HepG2 (cell line): ENCODE measurements at regions not wholly inside any gene's neighbourhood (a gene's known extent, or its start where the extent isn't known, plus 50 kb on each side); places are given as distances from the start of the nearest gene placed in this dataset.

Source experiments
- ATAC-seq: fragments of 200-7000 bp; cut with Tn5 transposase; 3 replicates; pipeline ENCODE4 v1.9.1; 2020; ENCODE audit warnings: mild to moderate bottlenecking, moderate library complexity
- BruUV-seq: library from RNA; stranded (reverse); fragments of 400-500 nt; replicated peaks from 2 replicates; lab custom pipeline; 2021; lab: Mats Ljungman, UMichigan
- CTCF ChIA-PET: fragments of 300-600 bp; formaldehyde crosslinking; extraction: SDS; loops from one replicate; lab custom pipeline; 2021; ENCODE audit warnings: low total read pairs, inconsistent platforms, low intra/inter-chr PET ratio; lab: Yijun Ruan, JAX
- POLR2A ChIA-PET: fragments of 350-600 bp; sonication (Branson Sonifier 250); formaldehyde crosslinking; loops from one replicate; lab custom pipeline; 2020; ENCODE audit warnings: antibody characterized with exemption, inconsistent platforms; lab: Yijun Ruan, JAX
- DNase-seq: peaks from one replicate; pipeline ENCODE4 v3.0.0-alpha.2; 2015; ENCODE audit warnings: low spot score
- FAIRE-seq: peaks from 3 replicates; lab custom pipeline; 2011; peaks lifted over from hg19 to GRCh38; lab: Jason Lieb, UNC
- H2AFZ ChIP-seq: one replicate; pipeline ENCODE4 v1.6.1; 2011; ENCODE audit warnings: low read length, inconsistent platforms
- H3K27ac ChIP-seq: fragments of 300-600 bp; 3 replicates; pipeline ENCODE4 v1.8.0; 2011; ENCODE audit warnings: mixed run types, mild to moderate bottlenecking, mixed read lengths, low read length, inconsistent platforms; ENCODE audit not compliant: insufficient read depth; ENCODE audit errors: extremely low read length
- H3K27me3 ChIP-seq, 2 experiments: fragments of 200-600 bp in 1 of 2; 2 replicates in 1 of 2; 3 replicates in 1 of 2; pipeline versions ENCODE4 v1.6.0 to v1.8.0; 2011; ENCODE audit warnings: low read length in 2 of 2, mild to moderate bottlenecking in 2 of 2, moderate library complexity in 2 of 2, inconsistent platforms in 1 of 2; ENCODE audit not compliant: insufficient read depth in 2 of 2, control insufficient read depth in 1 of 2
- H3K36me3 ChIP-seq, 2 experiments: fragments of 200-600 bp in 1 of 2; replicated peaks in 1 of 2; 2 replicates in 1 of 2; 3 replicates in 1 of 2; pipeline versions ENCODE4 v1.5.1 to v1.8.0; 2011; ENCODE audit warnings: low read length in 2 of 2, inconsistent platforms in 1 of 2; ENCODE audit not compliant: insufficient read depth in 2 of 2, control insufficient read depth in 1 of 2
- H3K4me1 ChIP-seq: 2 replicates; pipeline ENCODE4 v1.5.1; 2012; ENCODE audit warnings: low read length, inconsistent platforms; ENCODE audit not compliant: insufficient read depth
- H3K4me2 ChIP-seq: 2 replicates; pipeline ENCODE4 v1.6.0; 2011; ENCODE audit warnings: low read depth, low read length, inconsistent platforms
- H3K4me3 ChIP-seq, 3 experiments: fragments of 200-600 bp in 1 of 3; sonication (generic), shearing (Covaris generic) in 1 of 3; replicated peaks in 1 of 3; 2 replicates each; pipeline ENCODE4 v1.5.1; 2011 to 2016; ENCODE audit warnings: low read length in 3 of 3, inconsistent platforms in 2 of 3, low read depth in 2 of 3, mild to moderate bottlenecking in 2 of 3, control low read depth in 1 of 3, mixed read lengths in 1 of 3; ENCODE audit not compliant: insufficient read depth in 1 of 3
- H3K79me2 ChIP-seq: one replicate; pipeline ENCODE4 v1.6.1; 2011; ENCODE audit warnings: low read length, inconsistent platforms; ENCODE audit not compliant: insufficient read depth
- H3K9ac ChIP-seq: 2 replicates; pipeline ENCODE4 v1.6.0; 2011; ENCODE audit warnings: mild to moderate bottlenecking, low read depth, low read length, inconsistent platforms; ENCODE audit not compliant: insufficient read depth
- H3K9me3 ChIP-seq: 2 replicates; pipeline ENCODE4 v1.5.1; 2012; ENCODE audit warnings: mild to moderate bottlenecking, low read length
- H4K20me1 ChIP-seq: 2 replicates; pipeline ENCODE4 v1.6.0; 2011; ENCODE audit warnings: inconsistent platforms, mild to moderate bottlenecking, low read length, moderate library complexity; ENCODE audit not compliant: insufficient read depth
- HOXA7 ChIP-seq: sonication (generic); formaldehyde crosslinking; IDR thresholded peaks from 2 replicates; pipeline ENCODE4 v1.8.1; 2022; ENCODE audit warnings: mild to moderate bottlenecking, missing genetic modification reagents, moderate library complexity
- MATR3 ChIP-seq: sonication (generic); formaldehyde crosslinking; IDR thresholded peaks from 2 replicates; pipeline ENCODE4 v1.4.0; 2020; ENCODE audit warnings: missing genetic modification reagents
- SP2 ChIP-seq: sonication (generic); formaldehyde crosslinking; IDR thresholded peaks from 2 replicates; pipeline ENCODE4 v1.5.1; 2020; ENCODE audit warnings: mild to moderate bottlenecking, missing genetic modification reagents
- WGBS: methylation state at CpG from one replicate; pipeline ENCODE4 v1.1.6; 2017; ENCODE audit warnings: low lambda C conversion rate; 5-methylcytosine and 5-hydroxymethylcytosine counted together
- in situ Hi-C: cut with HindIII; loops from 2 replicates; pipeline ENCODE4 v1.10.0; 2017; ENCODE audit warnings: low pct_unique_long_range_greater_than_20kb; ENCODE audit not compliant: extremely low pct_ligation_motif_present
- intact Hi-C: fragments of 100-400 bp; cut with micrococcal nuclease; formaldehyde crosslinking; loops from one replicate; pipeline ENCODE4 v1.10.0; 2022; ENCODE audit not compliant: unreplicated experiment
- TF ChIP-seq, protein P1 (sequence below): sonication (generic); formaldehyde crosslinking; IDR thresholded peaks from 2 replicates; pipeline ENCODE4 v1.4.0; 2020; ENCODE audit warnings: missing genetic modification reagents, borderline replicate concordance
- TF ChIP-seq, protein P2 (sequence below): sonication (generic); formaldehyde crosslinking; IDR thresholded peaks from 2 replicates; pipeline ENCODE4 v1.4.0; 2020; ENCODE audit warnings: missing genetic modification reagents, mild to moderate bottlenecking, borderline replicate concordance
- TF ChIP-seq, protein P3 (sequence below): sonication (generic); formaldehyde crosslinking; IDR thresholded peaks from 2 replicates; pipeline ENCODE4 v1.4.0; 2020; ENCODE audit warnings: missing genetic modification reagents, borderline replicate concordance
- TF ChIP-seq, protein P4 (sequence below): sonication (generic); formaldehyde crosslinking; IDR thresholded peaks from 2 replicates; pipeline ENCODE4 v1.4.0; 2020; ENCODE audit warnings: missing genetic modification reagents

DNA sequence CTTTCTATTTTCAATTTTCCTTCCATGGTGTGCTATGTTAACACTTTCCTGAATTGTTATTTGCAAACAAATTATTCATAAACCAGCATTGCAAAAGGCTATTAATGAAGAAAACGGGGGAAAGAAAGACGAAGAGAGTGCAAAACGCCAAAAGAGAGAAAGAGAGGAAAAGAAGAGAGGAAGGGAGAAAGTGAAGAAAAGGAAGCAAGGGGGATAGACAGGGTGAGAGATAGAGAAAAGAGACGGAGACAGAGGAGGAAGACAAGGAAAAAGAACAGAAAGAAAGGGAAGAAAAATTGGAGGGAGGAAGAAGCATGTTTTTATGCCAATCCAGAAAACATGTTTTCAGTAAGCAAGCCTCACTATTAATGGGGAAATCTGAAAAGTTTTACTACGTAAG is 310.6 kb downstream of the TFEC start:
- no peak for ATAC-seq

DNA sequence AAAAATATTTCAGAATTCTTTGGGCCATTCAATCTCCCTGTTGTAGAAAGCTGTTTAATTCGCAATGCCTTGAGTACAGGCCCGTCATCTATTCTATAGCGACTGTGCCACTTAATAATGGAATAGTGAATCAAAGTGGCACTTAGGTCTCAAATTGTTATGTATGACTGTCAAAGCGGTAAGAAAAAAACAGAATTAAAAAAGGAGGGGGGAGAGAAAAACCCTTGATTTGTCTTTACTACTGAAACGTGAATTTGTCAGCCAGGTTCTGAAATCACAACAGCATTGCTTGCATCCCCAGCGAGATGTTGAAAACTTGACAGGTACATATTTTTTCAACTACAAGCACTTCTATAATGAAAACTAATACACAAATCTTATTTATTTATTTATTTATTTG is 320.9 kb downstream of the TFEC start:
- ChIA-PET CTCF (no interaction called here), POLR2A (no interaction called here)
- BruUV-seq: no TSS peak
- no peaks in the 10 kb centered on the region; a peak in 1 of 5 replicates for H3K27me3 ChIP-seq
- no peak overlapping the region for H3K4me3 ChIP-seq
- H3K36me3 ChIP-seq: no peaks in the 10 kb centered on the region
- H3K9ac ChIP-seq: no peak overlapping the region
- H3K4me1 ChIP-seq: no peaks in the 10 kb centered on the region
- DNase-seq (no peak), ATAC-seq (no peak), FAIRE-seq (no peak)
- no peaks in the 10 kb centered on the region for H3K9me3 ChIP-seq
- TF ChIP-seq MATR3 (no peak), SP2 (CRISPR knock-in tag) (no peak), HOXA7 (CRISPR knock-in tag) (no peak)
- TF ChIP-seq, protein P1, sequence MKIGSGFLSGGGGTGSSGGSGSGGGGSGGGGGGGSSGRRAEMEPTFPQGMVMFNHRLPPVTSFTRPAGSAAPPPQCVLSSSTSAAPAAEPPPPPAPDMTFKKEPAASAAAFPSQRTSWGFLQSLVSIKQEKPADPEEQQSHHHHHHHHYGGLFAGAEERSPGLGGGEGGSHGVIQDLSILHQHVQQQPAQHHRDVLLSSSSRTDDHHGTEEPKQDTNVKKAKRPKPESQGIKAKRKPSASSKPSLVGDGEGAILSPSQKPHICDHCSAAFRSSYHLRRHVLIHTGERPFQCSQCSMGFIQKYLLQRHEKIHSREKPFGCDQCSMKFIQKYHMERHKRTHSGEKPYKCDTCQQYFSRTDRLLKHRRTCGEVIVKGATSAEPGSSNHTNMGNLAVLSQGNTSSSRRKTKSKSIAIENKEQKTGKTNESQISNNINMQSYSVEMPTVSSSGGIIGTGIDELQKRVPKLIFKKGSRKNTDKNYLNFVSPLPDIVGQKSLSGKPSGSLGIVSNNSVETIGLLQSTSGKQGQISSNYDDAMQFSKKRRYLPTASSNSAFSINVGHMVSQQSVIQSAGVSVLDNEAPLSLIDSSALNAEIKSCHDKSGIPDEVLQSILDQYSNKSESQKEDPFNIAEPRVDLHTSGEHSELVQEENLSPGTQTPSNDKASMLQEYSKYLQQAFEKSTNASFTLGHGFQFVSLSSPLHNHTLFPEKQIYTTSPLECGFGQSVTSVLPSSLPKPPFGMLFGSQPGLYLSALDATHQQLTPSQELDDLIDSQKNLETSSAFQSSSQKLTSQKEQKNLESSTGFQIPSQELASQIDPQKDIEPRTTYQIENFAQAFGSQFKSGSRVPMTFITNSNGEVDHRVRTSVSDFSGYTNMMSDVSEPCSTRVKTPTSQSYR: no peak
- TF ChIP-seq, protein P2, sequence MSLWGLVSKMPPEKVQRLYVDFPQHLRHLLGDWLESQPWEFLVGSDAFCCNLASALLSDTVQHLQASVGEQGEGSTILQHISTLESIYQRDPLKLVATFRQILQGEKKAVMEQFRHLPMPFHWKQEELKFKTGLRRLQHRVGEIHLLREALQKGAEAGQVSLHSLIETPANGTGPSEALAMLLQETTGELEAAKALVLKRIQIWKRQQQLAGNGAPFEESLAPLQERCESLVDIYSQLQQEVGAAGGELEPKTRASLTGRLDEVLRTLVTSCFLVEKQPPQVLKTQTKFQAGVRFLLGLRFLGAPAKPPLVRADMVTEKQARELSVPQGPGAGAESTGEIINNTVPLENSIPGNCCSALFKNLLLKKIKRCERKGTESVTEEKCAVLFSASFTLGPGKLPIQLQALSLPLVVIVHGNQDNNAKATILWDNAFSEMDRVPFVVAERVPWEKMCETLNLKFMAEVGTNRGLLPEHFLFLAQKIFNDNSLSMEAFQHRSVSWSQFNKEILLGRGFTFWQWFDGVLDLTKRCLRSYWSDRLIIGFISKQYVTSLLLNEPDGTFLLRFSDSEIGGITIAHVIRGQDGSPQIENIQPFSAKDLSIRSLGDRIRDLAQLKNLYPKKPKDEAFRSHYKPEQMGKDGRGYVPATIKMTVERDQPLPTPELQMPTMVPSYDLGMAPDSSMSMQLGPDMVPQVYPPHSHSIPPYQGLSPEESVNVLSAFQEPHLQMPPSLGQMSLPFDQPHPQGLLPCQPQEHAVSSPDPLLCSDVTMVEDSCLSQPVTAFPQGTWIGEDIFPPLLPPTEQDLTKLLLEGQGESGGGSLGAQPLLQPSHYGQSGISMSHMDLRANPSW (CRISPR knock-in tag): no peak
- TF ChIP-seq, protein P3, sequence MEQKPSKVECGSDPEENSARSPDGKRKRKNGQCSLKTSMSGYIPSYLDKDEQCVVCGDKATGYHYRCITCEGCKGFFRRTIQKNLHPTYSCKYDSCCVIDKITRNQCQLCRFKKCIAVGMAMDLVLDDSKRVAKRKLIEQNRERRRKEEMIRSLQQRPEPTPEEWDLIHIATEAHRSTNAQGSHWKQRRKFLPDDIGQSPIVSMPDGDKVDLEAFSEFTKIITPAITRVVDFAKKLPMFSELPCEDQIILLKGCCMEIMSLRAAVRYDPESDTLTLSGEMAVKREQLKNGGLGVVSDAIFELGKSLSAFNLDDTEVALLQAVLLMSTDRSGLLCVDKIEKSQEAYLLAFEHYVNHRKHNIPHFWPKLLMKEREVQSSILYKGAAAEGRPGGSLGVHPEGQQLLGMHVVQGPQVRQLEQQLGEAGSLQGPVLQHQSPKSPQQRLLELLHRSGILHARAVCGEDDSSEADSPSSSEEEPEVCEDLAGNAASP (CRISPR knock-in tag): no peak
- H3K27ac ChIP-seq: no peak overlapping the region
- H4K20me1 ChIP-seq: no peaks in the 10 kb centered on the region
- H3K79me2 ChIP-seq: no peaks in the 10 kb centered on the region
- in situ Hi-C loops: loop anchor here (25.0 kb wide), 1 partner anchor 347 kb away; no protein-coding TSS in a partner anchor
- intact Hi-C loops: no loop called here
- WGBS: 11% methylated on average over 6 of the region's 6 CpGs
- H3K4me2 ChIP-seq: no peak overlapping the region
- H2AFZ ChIP-seq: no peak overlapping the region

More for the DNA sequence above, 310.6 kb downstream of the TFEC start:
- BruUV-seq: no TSS peak
- in situ Hi-C loops: loop anchor here (25.0 kb wide), 1 partner anchor 358 kb away; no protein-coding TSS in a partner anchor
- no peaks in the 10 kb centered on the region for H3K27me3 ChIP-seq
- H3K79me2 ChIP-seq: no peaks in the 10 kb centered on the region
- no peaks in the 10 kb centered on the region for H3K9me3 ChIP-seq
- H3K4me1 ChIP-seq: no peaks in the 10 kb centered on the region
- H3K4me3 ChIP-seq: no peak overlapping the region
- H3K27ac ChIP-seq: no peak overlapping the region
- TF ChIP-seq, protein P4, sequence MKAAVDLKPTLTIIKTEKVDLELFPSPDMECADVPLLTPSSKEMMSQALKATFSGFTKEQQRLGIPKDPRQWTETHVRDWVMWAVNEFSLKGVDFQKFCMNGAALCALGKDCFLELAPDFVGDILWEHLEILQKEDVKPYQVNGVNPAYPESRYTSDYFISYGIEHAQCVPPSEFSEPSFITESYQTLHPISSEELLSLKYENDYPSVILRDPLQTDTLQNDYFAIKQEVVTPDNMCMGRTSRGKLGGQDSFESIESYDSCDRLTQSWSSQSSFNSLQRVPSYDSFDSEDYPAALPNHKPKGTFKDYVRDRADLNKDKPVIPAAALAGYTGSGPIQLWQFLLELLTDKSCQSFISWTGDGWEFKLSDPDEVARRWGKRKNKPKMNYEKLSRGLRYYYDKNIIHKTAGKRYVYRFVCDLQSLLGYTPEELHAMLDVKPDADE: no peak
- H3K9ac ChIP-seq: no peak overlapping the region
- no peak for DNase-seq
- no peak overlapping the region for H3K4me2 ChIP-seq
- FAIRE-seq: no peak
- no peak overlapping the region for H2AFZ ChIP-seq
- CTCF ChIA-PET: no interaction called here
- intact Hi-C loops: no loop called here
- POLR2A ChIA-PET: no interaction called here
- 20% methylated on average over 5 of the region's 5 CpGs for WGBS
- no peaks in the 10 kb centered on the region for H4K20me1 ChIP-seq
- no peaks in the 10 kb centered on the region for H3K36me3 ChIP-seq
